HepG2 (cell line): ENCODE measurements at regions not wholly inside any gene's neighbourhood (a gene's known extent, or its start where the extent isn't known, plus 50 kb on each side); places are given as distances from the start of the nearest gene placed in this dataset.

Experiments used
- TF ChIP-seq, protein P1 (sequence below): sonication (generic); formaldehyde crosslinking; IDR thresholded peaks from 2 replicates; pipeline ENCODE4 v1.5.1; 2020; ENCODE audit warnings: missing genetic modification reagents, mild to moderate bottlenecking, borderline replicate concordance
- TF ChIP-seq, protein P2 (sequence below): sonication (generic); formaldehyde crosslinking; IDR thresholded peaks from 2 replicates; pipeline ENCODE4 v1.4.0; 2020; ENCODE audit warnings: mild to moderate bottlenecking, missing genetic modification reagents

DNA sequence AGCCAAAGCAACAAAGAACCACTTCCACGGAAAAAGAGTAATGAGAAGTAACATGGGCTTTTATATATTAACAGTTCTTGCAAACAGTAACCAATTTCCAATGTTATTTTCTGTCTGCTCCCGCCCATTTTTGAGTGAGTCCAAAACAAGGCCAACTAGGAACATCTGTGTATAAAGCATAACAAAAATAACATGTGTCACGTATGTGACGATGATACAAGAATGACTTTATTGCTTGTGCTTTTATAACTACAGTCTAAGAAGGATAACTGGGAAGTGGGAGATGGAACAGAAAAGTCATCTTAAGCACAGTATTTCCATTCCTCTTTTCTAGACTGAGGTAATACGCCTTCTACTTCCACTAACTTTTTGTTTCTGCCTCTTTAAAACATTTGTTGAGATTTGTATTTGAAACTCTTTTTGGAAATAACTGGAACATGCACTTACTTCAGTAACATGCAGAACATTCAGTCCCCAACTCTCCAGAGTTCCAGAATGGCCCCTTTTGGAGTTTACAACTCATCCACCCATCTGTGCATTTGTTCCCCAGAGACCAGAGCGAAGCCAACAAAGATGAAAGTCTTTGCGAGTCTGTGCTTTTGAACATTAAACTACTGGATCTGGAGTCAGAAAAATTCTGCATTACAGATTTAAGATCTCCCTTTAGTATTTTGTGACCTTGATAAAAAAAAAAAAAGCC lies 143.0 kb upstream of the ZRANB2 start:
- TF ChIP-seq, protein P1, sequence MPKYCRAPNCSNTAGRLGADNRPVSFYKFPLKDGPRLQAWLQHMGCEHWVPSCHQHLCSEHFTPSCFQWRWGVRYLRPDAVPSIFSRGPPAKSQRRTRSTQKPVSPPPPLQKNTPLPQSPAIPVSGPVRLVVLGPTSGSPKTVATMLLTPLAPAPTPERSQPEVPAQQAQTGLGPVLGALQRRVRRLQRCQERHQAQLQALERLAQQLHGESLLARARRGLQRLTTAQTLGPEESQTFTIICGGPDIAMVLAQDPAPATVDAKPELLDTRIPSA (CRISPR knock-in tag): no peak
- TF ChIP-seq, protein P2, sequence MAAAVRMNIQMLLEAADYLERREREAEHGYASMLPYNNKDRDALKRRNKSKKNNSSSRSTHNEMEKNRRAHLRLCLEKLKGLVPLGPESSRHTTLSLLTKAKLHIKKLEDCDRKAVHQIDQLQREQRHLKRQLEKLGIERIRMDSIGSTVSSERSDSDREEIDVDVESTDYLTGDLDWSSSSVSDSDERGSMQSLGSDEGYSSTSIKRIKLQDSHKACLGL (CRISPR knock-in tag): no peak
